PC-9 (cell line): ENCODE measurements at regions not wholly inside any gene's neighbourhood (a gene's known extent, or its start where the extent isn't known, plus 50 kb on each side); places are given as distances from the start of the nearest gene placed in this dataset.

Experiments
- CTCF ChIP-seq: fragments of 200-600 bp; sonication (generic); conservative IDR thresholded peaks from 2 replicates; pipeline ENCODE4 v1.6.1; 2017; ENCODE audit warnings: mixed run types, antibody characterized with exemption, mild to moderate bottlenecking, moderate library complexity
- EZH2 ChIP-seq: fragments of 200-600 bp; sonication (generic); IDR thresholded peaks from 2 replicates; pipeline ENCODE4 v1.8.0; 2017; ENCODE audit warnings: antibody characterized with exemption, low read depth

DNA sequence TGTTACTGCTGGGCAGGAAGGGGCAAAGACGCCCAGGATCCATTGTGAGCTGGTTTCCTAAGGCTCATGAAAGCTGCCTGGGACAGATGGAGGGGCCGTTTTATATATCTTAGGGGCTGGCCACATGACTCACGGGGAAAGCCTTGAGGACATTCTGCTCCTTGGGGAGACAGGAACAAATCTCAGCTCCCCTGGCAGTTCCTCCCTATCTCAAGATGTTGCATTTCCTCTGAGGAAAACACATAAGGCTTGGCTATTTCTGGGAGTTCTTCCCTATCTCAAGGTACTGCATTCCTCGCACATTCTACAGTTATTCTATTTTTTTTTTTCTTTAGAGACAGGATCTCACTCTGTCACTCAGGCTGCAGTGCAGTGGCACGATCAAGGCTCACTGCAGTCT, 804.6 kb upstream of the TENM3 start:
- TF ChIP-seq CTCF (no peak), EZH2 (no peak)
